ENCODE measurements at regions not wholly inside any gene's neighbourhood (a gene's known extent, or its start where the extent isn't known, plus 50 kb on each side); places are given as distances from the start of the nearest gene placed in this dataset.

- TF ChIP-seq POLR2A (IDR thresholded peaks at IDR 0.05): no peak
- no peak for TF ChIP-seq CTCF (IDR thresholded peaks at IDR 0.05)
Observed at GRCh38 chr1:234776876-234777855, 167.2 kb upstream of the IRF2BP2 start.
